PC-3 (cell line): ENCODE measurements at regions not wholly inside any gene's neighbourhood (a gene's known extent, or its start where the extent isn't known, plus 50 kb on each side); places are given as distances from the start of the nearest gene placed in this dataset.
A peak's percentile ranks its signal among the peaks of the same experiment; 100 is the strongest.
"Not testable (repeated sequence)": the region's sequence is repeated elsewhere in the genome, so short reads cannot be mapped to it uniquely, and the experiment has no call there.

Experiments used
- ATAC-seq: fragments of 200-7000 bp; cut with Tn5 transposase; 2 replicates; pipeline ENCODE4 v1.9.1; 2020; ENCODE audit warnings: mild to moderate bottlenecking, moderate library complexity
- BruUV-seq: library from RNA; stranded (reverse); fragments of 400-500 nt; replicated peaks from 2 replicates; lab custom pipeline; 2021; lab: Mats Ljungman, UMichigan
- CTCF ChIA-PET: fragments of 300-600 bp; sonication (Branson Sonifier 250); formaldehyde crosslinking; loops from one replicate; lab custom pipeline; 2022; ENCODE audit warnings: antibody characterized with exemption; lab: Charles Lee
- POLR2A ChIA-PET: fragments of 300-600 bp; sonication (Branson Sonifier 250); formaldehyde crosslinking; loops from one replicate; lab custom pipeline; 2022; ENCODE audit warnings: antibody characterized with exemption; ENCODE audit not compliant: unreplicated experiment; lab: Charles Lee
- DNase-seq: peaks from one replicate; pipeline ENCODE4 v3.0.0-alpha.2; 2015
- H2AFZ ChIP-seq: fragments of 300-600 bp; sonication (generic); 2 replicates; pipeline ENCODE4 v1.6.0; 2016; ENCODE audit warnings: antibody characterized with exemption, low read length
- H3F3A ChIP-seq: fragments of 300-600 bp; sonication (generic); one replicate; pipeline ENCODE4 v1.6.0; 2017; ENCODE audit warnings: antibody characterized with exemption, low read length, control low read depth, mild to moderate bottlenecking; ENCODE audit not compliant: unreplicated experiment
- H3K27ac ChIP-seq: fragments of 300-600 bp; sonication (generic); 2 replicates; pipeline ENCODE4 v1.5.1; 2016; ENCODE audit warnings: mild to moderate bottlenecking, low read length
- H3K27me3 ChIP-seq: fragments of 300-600 bp; sonication (generic); 2 replicates; pipeline ENCODE4 v1.6.1; 2016; ENCODE audit warnings: low read length, mixed read lengths
- H3K36me3 ChIP-seq: fragments of 300-600 bp; sonication (generic); 2 replicates; pipeline ENCODE4 v1.6.1; 2016; ENCODE audit warnings: low read depth, mixed run types, low read length, mixed read lengths
- H3K4me1 ChIP-seq: fragments of 300-600 bp; sonication (generic); 2 replicates; pipeline ENCODE4 v1.5.1; 2016; ENCODE audit warnings: low read length; ENCODE audit not compliant: insufficient read depth
- H3K4me2 ChIP-seq: fragments of 300-600 bp; sonication (generic); 2 replicates; pipeline ENCODE4 v1.6.0; 2016; ENCODE audit warnings: low read length
- H3K4me3 ChIP-seq: fragments of 300-600 bp; sonication (generic); 2 replicates; pipeline ENCODE4 v1.5.1; 2016; ENCODE audit warnings: mild to moderate bottlenecking, low read length, mixed read lengths
- H3K79me2 ChIP-seq: fragments of 300-600 bp; sonication (generic); 2 replicates; pipeline ENCODE4 v1.6.1; 2017; ENCODE audit warnings: low read length, mixed read lengths
- H3K9ac ChIP-seq: fragments of 300-600 bp; sonication (generic); 2 replicates; pipeline ENCODE4 v1.6.0; 2016; ENCODE audit warnings: mild to moderate bottlenecking, low read length
- H3K9me2 ChIP-seq: fragments of 300-600 bp; sonication (generic); replicated peaks from 2 replicates; pipeline ENCODE4 v1.6.1; 2016; ENCODE audit warnings: mixed run types, low read length, mixed read lengths
- H3K9me3 ChIP-seq: fragments of 300-600 bp; sonication (generic); 2 replicates; pipeline ENCODE4 v1.6.1; 2016; ENCODE audit warnings: low read length, mixed read lengths
- H4K20me1 ChIP-seq: fragments of 300-600 bp; sonication (generic); 2 replicates; pipeline ENCODE4 v1.6.1; 2016; ENCODE audit warnings: low read length, mixed read lengths
- CTCF ChIP-seq: fragments of 300-600 bp; sonication (generic); conservative IDR thresholded peaks from 2 replicates; pipeline ENCODE4 v1.5.1; 2017; ENCODE audit warnings: antibody characterized with exemption, low read depth, mild to moderate bottlenecking, low read length
- EZH2 ChIP-seq: fragments of 300-600 bp; sonication (generic); IDR thresholded peaks from one replicate; pipeline ENCODE4 v1.6.1; 2017; ENCODE audit warnings: antibody characterized with exemption, mild to moderate bottlenecking, low read length; ENCODE audit not compliant: unreplicated experiment
- EZH2phosphoT487 ChIP-seq: fragments of 300-600 bp; sonication (generic); IDR thresholded peaks from 2 replicates; pipeline ENCODE4 v1.6.1; 2018; ENCODE audit warnings: mild to moderate bottlenecking, antibody characterized with exemption, low read length, borderline replicate concordance
- intact Hi-C: fragments of 100-400 bp; cut with micrococcal nuclease; formaldehyde crosslinking; loops from 2 replicates; pipeline ENCODE4 v1.9.0; 2023

- Histone ChIP-seq H3K9me3 (no peaks in the 10 kb centered on the region), H3K27ac (no peak overlapping the region), H4K20me1 (no peaks in the 10 kb centered on the region), H3K9ac (no peak overlapping the region), H3K27me3 (0 out of 2 replicates have a peak, but pooled peaks cover 7% of the 10 kb centered on the region), H3K4me3 (no peak overlapping the region), H3K36me3 (no peaks in the 10 kb centered on the region), H3K9me2 (no peaks in the 10 kb centered on the region), H3K4me1 (no peaks in the 10 kb centered on the region), H3F3A (no peaks in the 10 kb centered on the region), H3K4me2 (no peak overlapping the region), H2AFZ (0 out of 2 replicates have a peak overlapping the region, but pooled peaks have one; percentile 75), H3K79me2 (no peaks in the 10 kb centered on the region)
- intact Hi-C loops, result no loop called here
- TF ChIP-seq EZH2 (no peak), CTCF (no peak), EZH2phosphoT487 (no peak)
- ChIA-PET CTCF (no interaction called here), POLR2A (no interaction called here)
- no TSS peak for BruUV-seq
- DNase-seq (no peak), ATAC-seq (no peak)
These were observed 66.3 kb upstream of the TCL1B start for GRCh38 chr14:95619785-95620417.

- H3K9me3 ChIP-seq, result no peaks in the 10 kb centered on the region
- H3K79me2 ChIP-seq, result no peaks in the 10 kb centered on the region
- H3F3A ChIP-seq, result no peaks in the 10 kb centered on the region
- H3K9me2 ChIP-seq, result no peaks in the 10 kb centered on the region
- H3K4me3 ChIP-seq, result peak overlapping the region; percentile 56
- H3K36me3 ChIP-seq, result no peaks in the 10 kb centered on the region
- H4K20me1 ChIP-seq, result no peaks in the 10 kb centered on the region
- peak overlapping the region; percentile 71 for H3K4me2 ChIP-seq
- TF ChIP-seq EZH2phosphoT487 (no peak), CTCF (no peak), EZH2 (no peak)
- no peak for ATAC-seq
- H3K27ac ChIP-seq, result no peak overlapping the region
- no peaks in the 10 kb centered on the region for H3K4me1 ChIP-seq
- H3K27me3 ChIP-seq, result 0 out of 2 replicates have a peak, but pooled peaks cover 5% of the 10 kb centered on the region
- POLR2A ChIA-PET, result no interaction called here
- no TSS peak for BruUV-seq
- no peak overlapping the region for H3K9ac ChIP-seq
- DNase-seq, result peak; percentile 9
- H2AFZ ChIP-seq, result peak overlapping the region; percentile 75
- intact Hi-C loops, result no loop called here
- CTCF ChIA-PET, result no interaction called here
These were observed 65.6 kb upstream of the TCL1B start for GRCh38 chr14:95620659-95621059.

GRCh38 chr14:95623195-95623594 lies 63.0 kb upstream of the TCL1B start:
- H3K9me2 ChIP-seq, result no peaks in the 10 kb centered on the region
- no peaks in the 10 kb centered on the region for H3K79me2 ChIP-seq
- DNase-seq (no peak), ATAC-seq (no peak)
- H3K27ac ChIP-seq, result no peak overlapping the region
- no peaks in the 10 kb centered on the region for H3K4me1 ChIP-seq
- TF ChIP-seq EZH2, result no peak
- TF ChIP-seq CTCF, result no peak
- TF ChIP-seq EZH2phosphoT487, result no peak
- H3K27me3 ChIP-seq, result no peaks in the 10 kb centered on the region
- H3K9me3 ChIP-seq, result no peaks in the 10 kb centered on the region
- POLR2A ChIA-PET, result no interaction called here
- no peak overlapping the region for H3K4me2 ChIP-seq
- intact Hi-C loops, result no loop called here
- no peaks in the 10 kb centered on the region for H3F3A ChIP-seq
- H4K20me1 ChIP-seq, result no peaks in the 10 kb centered on the region
- H3K36me3 ChIP-seq, result no peaks in the 10 kb centered on the region
- no peak overlapping the region for H2AFZ ChIP-seq
- BruUV-seq, result no TSS peak
- CTCF ChIA-PET, result no interaction called here
- no peak overlapping the region for H3K4me3 ChIP-seq
- no peak overlapping the region for H3K9ac ChIP-seq

- H3K9ac ChIP-seq, H3K4me3 ChIP-seq, intact Hi-C loops, H3K9me3 ChIP-seq, H3K79me2 ChIP-seq, BruUV-seq, DNase-seq, POLR2A ChIA-PET, H2AFZ ChIP-seq, H3K27ac ChIP-seq, H3K4me2 ChIP-seq, H3K4me1 ChIP-seq, H3K36me3 ChIP-seq, ATAC-seq, H3K27me3 ChIP-seq, H4K20me1 ChIP-seq, CTCF ChIA-PET, H3F3A ChIP-seq, H3K9me2 ChIP-seq: not testable (repeated sequence)
These were observed 60.5 kb upstream of the TCL1B start for GRCh38 chr14:95625710-95626109.
